ENCODE measurements at regions not wholly inside any gene's neighbourhood (a gene's known extent, or its start where the extent isn't known, plus 50 kb on each side); places are given as distances from the start of the nearest gene placed in this dataset.

GRCh38 chrX:9172464-9172850 is 138.5 kb upstream of the FAM9B start:
- Histone ChIP-seq H2AFZ (no peak overlapping the region), H3K4me1 (ENCODE audit: insufficient read depth) (no peaks in the 10 kb centered on the region), H3F3A (replicated peaks; ENCODE audit: low read depth) (no peaks in the 10 kb centered on the region), H3K4me3 (no peak overlapping the region), H3K4me2 (no peak overlapping the region), H3K27me3 (ENCODE audit: insufficient read depth) (no peaks in the 10 kb centered on the region), H4K20me1 (replicated peaks; ENCODE audit: insufficient read depth) (no peaks in the 10 kb centered on the region), H3K36me3 (ENCODE audit: insufficient read depth) (no peaks in the 10 kb centered on the region), H3K79me2 (replicated peaks; ENCODE audit: insufficient read depth) (no peaks in the 10 kb centered on the region), H3K9me2 (ENCODE audit: insufficient read depth) (no peaks in the 10 kb centered on the region), H3K27ac (ENCODE audit: low read depth) (no peak overlapping the region)
- Mint-ChIP-seq H3K27me3 (ENCODE audit: insufficient read depth, low read depth, poor library complexity) (no peaks in the 10 kb centered on the region), H3K27ac (no peak overlapping the region), H3K9me3 (peaks cover 5% of the 10 kb centered on the region; the same call in 2 of the 3 replicates), H3K36me3 (ENCODE audit: low read depth) (peaks cover 4% of the 10 kb centered on the region; the same call in 2 of the 3 replicates), H3K4me1 (no peaks in the 10 kb centered on the region), H3K4me3 (no peak overlapping the region)
- ATAC-seq (no peak), DNase-seq (ENCODE audit: low spot score) (no peak)
- TF ChIP-seq POLR2AphosphoS5 (IDR thresholded peaks at IDR 0.05; ENCODE audit: low read depth) (no peak), EZH2 (IDR thresholded peaks at IDR 0.05; ENCODE audit: low read depth, unreplicated experiment) (no peak), ZNF462 (CRISPR knock-in tag; IDR thresholded peaks at IDR 0.05) (no peak), EZH2phosphoT487 (IDR thresholded peaks at IDR 0.05; ENCODE audit: unreplicated experiment) (no peak), STAT1 (IDR thresholded peaks at IDR 0.05; ENCODE audit: unreplicated experiment) (no peak), CTCF (conservative IDR thresholded peaks at IDR 0.05; ENCODE audit: low read depth in 2 of 2) (no peak), ZNF114 (CRISPR knock-in tag; IDR thresholded peaks at IDR 0.05) (no peak), ZNF331 (CRISPR knock-in tag; IDR thresholded peaks at IDR 0.05; ENCODE audit: low read depth) (no peak), ETS1 (IDR thresholded peaks at IDR 0.05) (no peak), NANOG (IDR thresholded peaks at IDR 0.05; ENCODE audit: borderline replicate concordance) (no peak), JUNB (IDR thresholded peaks at IDR 0.05; ENCODE audit: unreplicated experiment) (no peak), CREB1 (CRISPR knock-in tag; IDR thresholded peaks at IDR 0.05; ENCODE audit: low read depth) (no peak)

Data from GM23338 (cell line).